ENCODE measurements at regions not wholly inside any gene's neighbourhood (a gene's known extent, or its start where the extent isn't known, plus 50 kb on each side); places are given as distances from the start of the nearest gene placed in this dataset.

- TF ChIP-seq POLR2A (IDR thresholded peaks at IDR 0.05; ENCODE audit: low read depth, low read length) (no peak), TAF1 (IDR thresholded peaks at IDR 0.05; ENCODE audit: borderline replicate concordance, low read depth, low read length) (no peak), POLR2AphosphoS5 (IDR thresholded peaks at IDR 0.05; ENCODE audit: low read depth, low read length) (no peak)
- FAIRE-seq (no peak), DNase-seq (ENCODE audit: insufficient read length) (no peak)
These were observed 301.0 kb upstream of the C1orf87 start for GRCh38 chr1:60374537-60374936.

- DNase-seq (ENCODE audit: insufficient read length), result no peak
- TF ChIP-seq POLR2A (IDR thresholded peaks at IDR 0.05; ENCODE audit: low read depth, low read length) (no peak), POLR2AphosphoS5 (IDR thresholded peaks at IDR 0.05; ENCODE audit: low read depth, low read length) (no peak), TAF1 (IDR thresholded peaks at IDR 0.05; ENCODE audit: borderline replicate concordance, low read depth, low read length) (no peak)
- FAIRE-seq, result no peak
These were observed 294.0 kb upstream of the C1orf87 start for GRCh38 chr1:60367532-60367931.

GRCh38 chr1:60359431-60359830 lies 285.9 kb upstream of the C1orf87 start:
- FAIRE-seq (no peak), DNase-seq (ENCODE audit: insufficient read length) (no peak)

GRCh38 chr1:60350531-60350930 lies 277.0 kb upstream of the C1orf87 start:
- no peak for DNase-seq (ENCODE audit: insufficient read length)
- TF ChIP-seq TAF1 (IDR thresholded peaks at IDR 0.05; ENCODE audit: borderline replicate concordance, low read depth, low read length) (no peak), POLR2A (IDR thresholded peaks at IDR 0.05; ENCODE audit: low read depth, low read length) (no peak), POLR2AphosphoS5 (IDR thresholded peaks at IDR 0.05; ENCODE audit: low read depth, low read length) (no peak)
- no peak for FAIRE-seq

More at GRCh38 chr1:60359431-60359830, 285.9 kb upstream of the C1orf87 start:
- TF ChIP-seq POLR2A (IDR thresholded peaks at IDR 0.05; ENCODE audit: low read depth, low read length), result no peak
- TF ChIP-seq TAF1 (IDR thresholded peaks at IDR 0.05; ENCODE audit: borderline replicate concordance, low read depth, low read length), result no peak
- no peak for TF ChIP-seq POLR2AphosphoS5 (IDR thresholded peaks at IDR 0.05; ENCODE audit: low read depth, low read length)

GRCh38 chr1:60348884-60349283 lies 275.3 kb upstream of the C1orf87 start:
- DNase-seq (ENCODE audit: insufficient read length) (no peak), FAIRE-seq (no peak)
- TF ChIP-seq POLR2A (IDR thresholded peaks at IDR 0.05; ENCODE audit: low read depth, low read length) (no peak), TAF1 (IDR thresholded peaks at IDR 0.05; ENCODE audit: borderline replicate concordance, low read depth, low read length) (no peak), POLR2AphosphoS5 (IDR thresholded peaks at IDR 0.05; ENCODE audit: low read depth, low read length) (no peak)

- DNase-seq (ENCODE audit: insufficient read length) (no peak), FAIRE-seq (no peak)
- TF ChIP-seq POLR2A (IDR thresholded peaks at IDR 0.05; ENCODE audit: low read depth, low read length) (no peak), TAF1 (IDR thresholded peaks at IDR 0.05; ENCODE audit: borderline replicate concordance, low read depth, low read length) (no peak), POLR2AphosphoS5 (IDR thresholded peaks at IDR 0.05; ENCODE audit: low read depth, low read length) (no peak)
These were observed 272.1 kb upstream of the C1orf87 start for GRCh38 chr1:60345621-60346020.

- no peak for FAIRE-seq
- DNase-seq (ENCODE audit: insufficient read length), result no peak
- TF ChIP-seq TAF1 (IDR thresholded peaks at IDR 0.05; ENCODE audit: borderline replicate concordance, low read depth, low read length) (no peak), POLR2AphosphoS5 (IDR thresholded peaks at IDR 0.05; ENCODE audit: low read depth, low read length) (no peak), POLR2A (IDR thresholded peaks at IDR 0.05; ENCODE audit: low read depth, low read length) (no peak)
These were observed 271.5 kb upstream of the C1orf87 start for GRCh38 chr1:60345049-60345448.

GRCh38 chr1:60343736-60344135 lies 270.2 kb upstream of the C1orf87 start:
- FAIRE-seq, result no peak
- TF ChIP-seq POLR2AphosphoS5 (IDR thresholded peaks at IDR 0.05; ENCODE audit: low read depth, low read length) (no peak), TAF1 (IDR thresholded peaks at IDR 0.05; ENCODE audit: borderline replicate concordance, low read depth, low read length) (no peak), POLR2A (IDR thresholded peaks at IDR 0.05; ENCODE audit: low read depth, low read length) (no peak)
- no peak for DNase-seq (ENCODE audit: insufficient read length)

GRCh38 chr1:60342569-60342968 lies 269.0 kb upstream of the C1orf87 start:
- TF ChIP-seq TAF1 (IDR thresholded peaks at IDR 0.05; ENCODE audit: borderline replicate concordance, low read depth, low read length) (no peak), POLR2A (IDR thresholded peaks at IDR 0.05; ENCODE audit: low read depth, low read length) (no peak), POLR2AphosphoS5 (IDR thresholded peaks at IDR 0.05; ENCODE audit: low read depth, low read length) (no peak)
- no peak for DNase-seq (ENCODE audit: insufficient read length)
- FAIRE-seq, result no peak

GRCh38 chr1:60341274-60341673 lies 267.7 kb upstream of the C1orf87 start:
- FAIRE-seq, result no peak
- no peak for TF ChIP-seq POLR2A (IDR thresholded peaks at IDR 0.05; ENCODE audit: low read depth, low read length)
- no peak for TF ChIP-seq POLR2AphosphoS5 (IDR thresholded peaks at IDR 0.05; ENCODE audit: low read depth, low read length)
- no peak for TF ChIP-seq TAF1 (IDR thresholded peaks at IDR 0.05; ENCODE audit: borderline replicate concordance, low read depth, low read length)
- no peak for DNase-seq (ENCODE audit: insufficient read length)

- no peak for FAIRE-seq
- TF ChIP-seq TAF1 (IDR thresholded peaks at IDR 0.05; ENCODE audit: borderline replicate concordance, low read depth, low read length) (no peak), POLR2AphosphoS5 (IDR thresholded peaks at IDR 0.05; ENCODE audit: low read depth, low read length) (no peak)
- no peak for DNase-seq (ENCODE audit: insufficient read length)
These were observed 258.1 kb upstream of the C1orf87 start for GRCh38 chr1:60331647-60332046.

GRCh38 chr1:60329651-60330050 lies 256.1 kb upstream of the C1orf87 start:
- DNase-seq (ENCODE audit: insufficient read length) (no peak), FAIRE-seq (no peak)
- TF ChIP-seq TAF1 (IDR thresholded peaks at IDR 0.05; ENCODE audit: borderline replicate concordance, low read depth, low read length), result no peak
- no peak for TF ChIP-seq POLR2AphosphoS5 (IDR thresholded peaks at IDR 0.05; ENCODE audit: low read depth, low read length)
- no peak for TF ChIP-seq POLR2A (IDR thresholded peaks at IDR 0.05; ENCODE audit: low read depth, low read length)

GRCh38 chr1:60311838-60312237 lies 238.3 kb upstream of the C1orf87 start:
- no peak for FAIRE-seq

More at GRCh38 chr1:60311838-60312237, 238.3 kb upstream of the C1orf87 start:
- TF ChIP-seq POLR2A (IDR thresholded peaks at IDR 0.05; ENCODE audit: low read depth, low read length), result no peak
- no peak for TF ChIP-seq TAF1 (IDR thresholded peaks at IDR 0.05; ENCODE audit: borderline replicate concordance, low read depth, low read length)
- no peak for TF ChIP-seq POLR2AphosphoS5 (IDR thresholded peaks at IDR 0.05; ENCODE audit: low read depth, low read length)
- DNase-seq (ENCODE audit: insufficient read length), result no peak

Data from GM12892 (cell line).